Upper lobe of left lung (tissue), 6 donors: ENCODE measurements at regions not wholly inside any gene's neighbourhood (a gene's known extent, or its start where the extent isn't known, plus 50 kb on each side); places are given as distances from the start of the nearest gene placed in this dataset.

Experiments
- ATAC-seq, 2 donors: fragments of 200-7000 bp; cut with Tn5 transposase; one replicate each; pipeline ENCODE4 v1.9.1; 2022; ENCODE audit warnings: mild to moderate bottlenecking in 2 of 2, moderate library complexity in 2 of 2; ENCODE audit not compliant: low FRiP score in 2 of 2
- DNase-seq, 2 donors: peaks; one replicate each; pipeline ENCODE4 v3.0.0-alpha.2; 2019 to 2020
- H3K27ac ChIP-seq, 4 donors: fragments of 200-600 bp; sonication (generic); one replicate each; pipeline ENCODE4 v1.5.1; 2016 to 2019
- H3K27me3 ChIP-seq, 4 donors: fragments of 200-600 bp; sonication (generic); one replicate each; pipeline ENCODE4 v1.5.1; 2017 to 2019
- H3K36me3 ChIP-seq, 4 donors: fragments of 200-600 bp; sonication (generic); one replicate each; pipeline ENCODE4 v1.5.1; 2016 to 2019
- H3K4me1 ChIP-seq, 4 donors: fragments of 200-600 bp; sonication (generic); one replicate each; pipeline ENCODE4 v1.5.1; 2018 to 2019
- H3K4me3 ChIP-seq, 4 donors: fragments of 200-600 bp; sonication (generic); one replicate each; pipeline ENCODE4 v1.5.1; 2017 to 2019; ENCODE audit warnings: mild to moderate bottlenecking in 2 of 4, moderate library complexity in 1 of 4
- H3K9me3 ChIP-seq, 4 donors: fragments of 200-600 bp; sonication (generic); one replicate each; pipeline ENCODE4 v1.5.1; 2018 to 2019
- EP300 ChIP-seq, 4 donors: sonication (generic); formaldehyde crosslinking; IDR thresholded peaks; one replicate each; pipeline ENCODE4 v1.5.1; 2017; ENCODE audit warnings: antibody characterized with exemption in 4 of 4, control low read depth in 2 of 4
- POLR2A ChIP-seq, 4 donors: fragments of 450-650 bp; IDR thresholded peaks; one replicate each; pipeline ENCODE4 v1.5.1; 2016 to 2017; ENCODE audit warnings: antibody characterized with exemption in 4 of 4, mild to moderate bottlenecking in 2 of 4
- POLR2AphosphoS5 ChIP-seq, 2 donors: sonication (generic); formaldehyde crosslinking; IDR thresholded peaks; one replicate each; pipeline ENCODE4 v1.5.1; 2017; ENCODE audit warnings: antibody characterized with exemption in 2 of 2
- WGBS, 2 donors: methylation state at CpG; one replicate each; pipeline ENCODE4 v1.1.5; 2017 to 2018; 5-methylcytosine and 5-hydroxymethylcytosine counted together
- TF ChIP-seq, protein P1 (sequence below), 6 experiments: fragments of 450-650 bp in 4 of 6; fragments of 200-600 bp in 2 of 6; sonication (generic) in 2 of 6; IDR thresholded peaks; one replicate each; pipeline ENCODE4 v1.5.1; 2016 to 2019; ENCODE audit warnings: antibody characterized with exemption in 6 of 6
- donor health status: DM: no; HTN: no; CAD: no; lungs with moderate emphysema.
- donor health status: DM: no; HTN: yes; CAD: no; lungs with severe emphysema.

DNA sequence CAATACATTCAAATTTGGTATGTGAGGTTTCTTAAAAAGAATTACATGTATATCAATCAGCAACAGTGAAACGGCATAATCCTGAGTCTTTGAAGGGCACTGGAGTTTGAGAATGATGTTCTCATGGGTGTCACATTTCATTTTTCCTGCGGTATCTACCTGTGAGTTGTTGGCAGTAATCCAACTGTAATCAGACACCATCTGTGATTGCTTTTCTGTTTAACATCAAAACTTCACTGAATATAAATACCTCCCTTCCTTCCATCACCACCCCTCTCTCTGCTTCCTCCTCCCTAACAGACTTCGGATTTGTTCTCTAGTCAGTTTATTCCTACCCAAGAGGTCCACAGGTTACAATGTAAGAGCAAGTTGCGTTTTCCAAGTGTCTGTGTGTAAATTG lies 275.2 kb upstream of the PCSK5 start:
- Histone ChIP-seq H3K27ac (no peak overlapping the region), H3K4me1 (no peaks in the 10 kb centered on the region), H3K4me3 (no peak overlapping the region), H3K36me3 (no peaks in the 10 kb centered on the region), H3K9me3 (no peaks in the 10 kb centered on the region), H3K27me3 (no peaks in the 10 kb centered on the region)
- ATAC-seq (no peak), DNase-seq (no peak)
- 36 to 44% methylated on average over 4 of the region's 4 CpGs for WGBS, 2 donors
- no peak for TF ChIP-seq POLR2AphosphoS5 (IDR thresholded peaks at IDR 0.05)
- TF ChIP-seq POLR2A (IDR thresholded peaks at IDR 0.05) = no peak
- TF ChIP-seq, protein P1, sequence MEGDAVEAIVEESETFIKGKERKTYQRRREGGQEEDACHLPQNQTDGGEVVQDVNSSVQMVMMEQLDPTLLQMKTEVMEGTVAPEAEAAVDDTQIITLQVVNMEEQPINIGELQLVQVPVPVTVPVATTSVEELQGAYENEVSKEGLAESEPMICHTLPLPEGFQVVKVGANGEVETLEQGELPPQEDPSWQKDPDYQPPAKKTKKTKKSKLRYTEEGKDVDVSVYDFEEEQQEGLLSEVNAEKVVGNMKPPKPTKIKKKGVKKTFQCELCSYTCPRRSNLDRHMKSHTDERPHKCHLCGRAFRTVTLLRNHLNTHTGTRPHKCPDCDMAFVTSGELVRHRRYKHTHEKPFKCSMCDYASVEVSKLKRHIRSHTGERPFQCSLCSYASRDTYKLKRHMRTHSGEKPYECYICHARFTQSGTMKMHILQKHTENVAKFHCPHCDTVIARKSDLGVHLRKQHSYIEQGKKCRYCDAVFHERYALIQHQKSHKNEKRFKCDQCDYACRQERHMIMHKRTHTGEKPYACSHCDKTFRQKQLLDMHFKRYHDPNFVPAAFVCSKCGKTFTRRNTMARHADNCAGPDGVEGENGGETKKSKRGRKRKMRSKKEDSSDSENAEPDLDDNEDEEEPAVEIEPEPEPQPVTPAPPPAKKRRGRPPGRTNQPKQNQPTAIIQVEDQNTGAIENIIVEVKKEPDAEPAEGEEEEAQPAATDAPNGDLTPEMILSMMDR (IDR thresholded peaks at IDR 0.05) = no peak
- no peak for TF ChIP-seq EP300 (IDR thresholded peaks at IDR 0.05)

DNA sequence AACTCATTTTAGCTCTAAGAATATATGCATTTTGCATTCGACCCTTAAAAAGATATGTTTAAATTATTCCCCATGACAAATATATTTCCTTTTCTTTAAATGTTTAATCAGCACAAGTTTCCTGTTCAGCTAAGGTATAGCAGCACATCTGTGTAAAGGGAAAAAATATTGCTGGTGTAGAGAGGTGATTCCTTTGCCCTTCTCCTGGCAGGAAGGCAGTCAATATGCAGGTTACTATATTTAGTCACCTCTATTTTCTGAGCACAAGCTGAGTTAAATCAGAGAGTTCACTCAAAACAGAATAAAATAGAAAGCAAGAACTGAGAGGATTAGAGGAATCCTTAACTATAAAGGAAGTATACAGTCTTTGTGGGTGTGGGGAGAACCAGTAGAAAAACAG lies 274.4 kb upstream of the PCSK5 start:
- Histone ChIP-seq H3K4me3 (no peak overlapping the region), H3K9me3 (no peaks in the 10 kb centered on the region), H3K27ac (no peak overlapping the region), H3K36me3 (no peaks in the 10 kb centered on the region), H3K4me1 (no peaks in the 10 kb centered on the region), H3K27me3 (no peaks in the 10 kb centered on the region)
- no peak for ATAC-seq
- DNase-seq = no peak
- TF ChIP-seq EP300 (IDR thresholded peaks at IDR 0.05) = no peak
- TF ChIP-seq POLR2AphosphoS5 (IDR thresholded peaks at IDR 0.05) = no peak
- TF ChIP-seq POLR2A (IDR thresholded peaks at IDR 0.05) = no peak
- TF ChIP-seq, protein P1 (IDR thresholded peaks at IDR 0.05) = no peak
- 25 to 42% methylated on average over 1 of the region's 1 CpG for WGBS, 2 donors

DNA sequence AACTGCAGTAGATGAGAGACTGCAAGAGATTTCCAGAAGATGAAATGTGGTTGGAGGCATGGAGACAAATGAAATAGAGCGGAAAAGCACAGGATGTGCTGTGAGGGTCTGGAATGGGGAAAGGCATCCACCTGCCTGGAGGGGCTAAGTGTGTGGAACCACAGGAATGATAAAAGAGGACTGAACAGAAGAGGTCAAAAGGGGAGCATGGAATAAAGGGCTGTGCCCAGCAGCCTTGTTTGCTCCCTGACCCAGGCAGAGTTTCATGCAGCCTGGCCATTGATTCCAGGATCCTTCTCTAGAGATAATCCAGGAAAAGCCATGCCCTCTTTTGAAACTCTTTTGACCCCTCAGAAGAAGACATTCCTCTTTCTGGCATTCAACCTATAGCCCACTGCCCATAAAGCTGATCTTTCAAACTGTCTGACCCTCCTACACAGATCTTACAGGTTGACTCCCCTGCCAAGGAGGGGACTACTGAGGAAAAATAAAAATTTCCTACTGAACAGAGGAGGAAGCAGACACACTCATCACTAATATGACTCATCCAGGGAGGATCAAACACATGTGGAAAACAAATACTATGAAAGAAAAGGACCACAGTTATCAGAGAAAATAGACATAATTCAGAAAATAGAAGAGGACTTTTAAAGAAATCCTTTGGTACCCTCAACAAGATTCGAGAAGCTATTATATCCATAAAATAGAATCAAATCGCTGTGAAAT lies 273.5 kb upstream of the PCSK5 start:
- Histone ChIP-seq H3K4me3 (no peak overlapping the region), H3K27ac (no peak overlapping the region), H3K4me1 (no peaks in the 10 kb centered on the region), H3K27me3 (no peaks in the 10 kb centered on the region), H3K9me3 (no peaks in the 10 kb centered on the region), H3K36me3 (no peaks in the 10 kb centered on the region)
- WGBS, 2 donors = 95 to 96% methylated on average over 3 of the region's 3 CpGs
- no peak for TF ChIP-seq EP300 (IDR thresholded peaks at IDR 0.05)
- no peak for TF ChIP-seq POLR2AphosphoS5 (IDR thresholded peaks at IDR 0.05)
- no peak for TF ChIP-seq POLR2A (IDR thresholded peaks at IDR 0.05)
- TF ChIP-seq, protein P1 (IDR thresholded peaks at IDR 0.05) = no peak
- DNase-seq (no peak), ATAC-seq (peak in 1 of 2 donors; percentile 53)

DNA sequence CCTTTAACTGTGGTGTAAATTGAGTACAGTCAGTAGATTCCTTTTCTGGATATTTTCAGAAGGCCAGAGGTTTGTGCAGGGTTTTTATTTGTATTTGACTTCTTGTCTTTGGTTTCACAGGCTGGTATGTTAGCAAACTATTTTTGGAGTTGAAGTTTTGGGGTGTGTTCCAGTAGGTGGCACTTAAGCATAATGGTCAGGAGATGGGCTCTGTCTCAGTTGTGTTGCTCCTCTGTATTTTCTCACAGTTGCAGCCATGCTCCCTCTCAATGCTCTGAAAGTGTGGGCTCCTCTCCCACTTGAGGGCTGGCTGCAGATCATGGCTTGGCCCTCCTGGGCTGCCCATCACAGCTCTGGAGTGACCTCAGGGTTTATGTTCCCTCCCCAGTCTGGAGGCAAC lies 267.0 kb upstream of the PCSK5 start:
- H3K4me1 ChIP-seq = no peaks in the 10 kb centered on the region
- no peak overlapping the region for H3K27ac ChIP-seq
- H3K36me3 ChIP-seq = no peaks in the 10 kb centered on the region
- no peak overlapping the region for H3K4me3 ChIP-seq
- ATAC-seq (no peak), DNase-seq (no peak)
- no peaks in the 10 kb centered on the region for H3K9me3 ChIP-seq
- H3K27me3 ChIP-seq = no peaks in the 10 kb centered on the region
- TF ChIP-seq POLR2AphosphoS5 (IDR thresholded peaks at IDR 0.05) (no peak), POLR2A (IDR thresholded peaks at IDR 0.05) (no peak), EP300 (IDR thresholded peaks at IDR 0.05) (no peak)
- TF ChIP-seq, protein P1 (IDR thresholded peaks at IDR 0.05) = no peak

DNA sequence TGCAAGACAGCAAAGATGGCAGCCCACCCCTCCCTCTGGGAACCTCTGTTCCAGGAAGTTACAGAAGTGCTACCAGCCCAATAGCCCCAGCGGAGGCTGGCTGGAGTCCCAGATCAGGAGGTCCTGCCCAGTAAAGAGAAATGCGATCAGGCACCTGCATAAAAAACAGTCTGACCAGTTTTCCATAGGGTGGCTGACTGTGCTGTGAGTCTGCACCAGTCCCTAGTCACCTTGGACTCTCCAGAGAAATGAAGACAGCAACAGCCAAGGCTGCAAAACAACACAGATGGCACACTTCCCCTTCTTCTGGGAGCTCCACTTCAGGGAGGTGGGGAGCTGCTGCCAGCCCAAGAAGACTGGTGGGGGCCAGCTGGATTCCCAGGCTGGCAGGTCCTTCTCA lies 265.5 kb upstream of the PCSK5 start:
- Histone ChIP-seq H3K27ac (no peak overlapping the region), H3K4me3 (no peak overlapping the region), H3K9me3 (no peaks in the 10 kb centered on the region), H3K36me3 (no peaks in the 10 kb centered on the region), H3K27me3 (no peaks in the 10 kb centered on the region), H3K4me1 (no peaks in the 10 kb centered on the region)
- ATAC-seq = no peak
- TF ChIP-seq POLR2A (IDR thresholded peaks at IDR 0.05) (no peak), POLR2AphosphoS5 (IDR thresholded peaks at IDR 0.05) (no peak), EP300 (IDR thresholded peaks at IDR 0.05) (no peak)
- TF ChIP-seq, protein P1 (IDR thresholded peaks at IDR 0.05) = no peak
- no peak for DNase-seq
- 0 to 40% methylated on average over 1 to 2 of the region's 2 CpGs for WGBS, 2 donors
